ENCODE measurements at regions not wholly inside any gene's neighbourhood (a gene's known extent, or its start where the extent isn't known, plus 50 kb on each side); places are given as distances from the start of the nearest gene placed in this dataset.

DNA sequence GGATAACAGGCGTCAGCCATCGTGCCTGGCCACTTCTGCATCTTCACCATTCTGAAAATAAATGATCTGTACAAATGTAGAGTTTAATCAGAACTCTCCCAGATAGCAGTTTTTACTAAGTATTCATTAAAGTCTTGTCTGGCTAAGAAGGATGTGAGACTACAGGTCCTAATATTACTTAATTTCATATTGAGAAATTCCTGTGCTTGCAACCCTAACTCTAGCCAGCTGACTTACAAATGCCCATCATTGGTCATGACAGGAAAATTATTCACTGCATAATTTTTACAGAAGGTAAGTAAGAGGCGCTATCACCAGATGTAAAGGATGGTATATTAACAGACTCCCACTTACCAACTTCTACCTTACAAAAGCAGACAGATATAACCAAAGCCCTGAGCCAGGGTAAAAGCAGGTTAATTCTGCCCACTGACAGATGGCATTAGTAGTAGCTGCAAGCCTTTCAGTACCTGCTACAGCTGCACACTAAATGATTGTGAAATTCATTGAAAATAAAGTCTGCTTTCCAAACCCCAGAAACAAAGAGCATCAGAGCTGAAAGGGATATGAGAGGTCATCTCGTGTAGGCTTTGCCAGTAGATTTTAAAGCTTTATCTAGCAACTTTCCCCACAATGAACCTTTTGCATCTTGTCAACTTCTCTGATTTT lies 55.9 kb upstream of the FOXN2 start:
- DNase-seq = no peak

DNA sequence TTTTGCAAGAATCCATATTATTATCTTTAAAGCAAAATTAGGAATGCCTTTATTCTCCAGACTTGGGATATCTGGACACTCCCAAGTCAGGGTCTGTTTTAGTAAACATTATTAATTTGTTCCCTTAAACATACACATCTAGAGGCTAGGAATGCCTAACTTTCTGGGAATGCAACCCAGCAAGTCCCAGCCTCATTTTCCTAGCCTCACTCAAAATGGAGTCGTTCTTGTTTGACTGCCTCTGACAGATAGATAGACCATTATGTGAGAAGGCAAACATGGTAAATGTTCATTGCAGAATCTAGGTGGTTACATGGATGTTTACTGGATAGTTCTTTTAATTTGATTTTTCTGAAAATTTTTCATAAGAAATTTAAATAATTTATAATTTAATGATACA lies 54.7 kb upstream of the FOXN2 start:
- DNase-seq = no peak

DNA sequence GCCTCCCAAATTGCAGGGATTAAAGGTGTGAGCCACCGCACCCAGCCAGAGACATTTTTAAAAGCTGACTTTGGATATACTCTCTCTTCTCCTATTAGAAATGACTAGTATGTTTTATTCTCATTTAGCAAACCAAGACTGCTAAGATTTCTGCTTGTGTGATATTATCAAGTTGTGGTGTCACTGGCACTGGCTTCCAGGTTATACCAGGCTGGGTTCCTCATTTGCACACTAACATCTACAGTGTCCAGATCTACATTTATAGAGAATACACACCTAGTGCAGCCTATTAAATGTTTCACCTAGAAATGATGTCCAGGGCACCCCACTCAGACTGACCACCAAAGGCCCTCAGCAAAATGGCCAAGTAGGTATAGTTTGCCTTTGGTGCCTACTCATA lies 49.9 kb upstream of the FOXN2 start:
- no peak for DNase-seq
